A549 (cell line): ENCODE measurements at regions not wholly inside any gene's neighbourhood (a gene's known extent, or its start where the extent isn't known, plus 50 kb on each side); places are given as distances from the start of the nearest gene placed in this dataset.
"Not testable (repeated sequence)": the region's sequence is repeated elsewhere in the genome, so short reads cannot be mapped to it uniquely, and the experiment has no call there.

Source experiments
- ATAC-seq, 2 experiments: fragments of 200-7000 bp in 1 of 2; fragments of >200 bp in 1 of 2; cut with Nextera tagmentation in 1 of 2; cut with Tn5 transposase in 1 of 2; 3 replicates each; pipeline versions ENCODE4 v1.8.0 to v1.9.1; 2018 to 2020; ENCODE audit warnings: mild to moderate bottlenecking in 1 of 2, moderate library complexity in 1 of 2
- CTCF ChIA-PET: fragments of 300-600 bp; sonication (Branson Sonifier 250); formaldehyde crosslinking; extraction: SDS; loops from one replicate; lab custom pipeline; 2021; ENCODE audit warnings: antibody characterized with exemption, inconsistent platforms; lab: Yijun Ruan, JAX
- POLR2A ChIA-PET: fragments of 350-600 bp; formaldehyde crosslinking; extraction: SDS; loops from one replicate; lab custom pipeline; 2021; ENCODE audit warnings: antibody characterized with exemption, inconsistent platforms; lab: Yijun Ruan, JAX
- DNase-seq, 2 experiments: peaks; one replicate each; pipeline versions ENCODE4 v3.0.0 to v3.0.0-alpha.2; 2011 to 2016; ENCODE audit warnings: low read depth in 1 of 2, low spot score in 1 of 2
- FAIRE-seq: peaks from 2 replicates; lab custom pipeline; 2011; peaks lifted over from hg19 to GRCh38; lab: Jason Lieb, UNC
- H3K27ac ChIP-seq, 2 experiments: fragments of >200 bp; sonication (Bioruptor Twin); formaldehyde crosslinking; 3 replicates each; pipeline ENCODE4 v1.5.1; 2016 to 2017
- H3K4me1 ChIP-seq: fragments of >200 bp; sonication (Bioruptor Twin); formaldehyde crosslinking; 3 replicates; pipeline ENCODE4 v1.6.1; 2016
- H3K4me2 ChIP-seq: fragments of >200 bp; sonication (Bioruptor Twin); formaldehyde crosslinking; 3 replicates; pipeline ENCODE4 v1.6.1; 2016
- H3K4me3 ChIP-seq: fragments of >200 bp; sonication (Bioruptor Twin); formaldehyde crosslinking; 3 replicates; pipeline ENCODE4 v1.5.1; 2016
- H3K9me3 ChIP-seq: fragments of >200 bp; sonication (Bioruptor Twin); formaldehyde crosslinking; 3 replicates; pipeline ENCODE4 v1.6.1; 2016
- BCL3 ChIP-seq: fragments of >200 bp; sonication (Bioruptor Twin); formaldehyde crosslinking; IDR thresholded peaks from 3 replicates; pipeline ENCODE4 v1.6.1; 2016
- CBX8 ChIP-seq: fragments of 200-600 bp; sonication (generic); IDR thresholded peaks from 2 replicates; pipeline ENCODE4 v1.6.1; 2016
- ELK1 ChIP-seq: fragments of 150-350 bp; IDR thresholded peaks from 2 replicates; pipeline ENCODE4 v1.6.1; 2014; ENCODE audit warnings: low read depth, mild to moderate bottlenecking, low read length
- GATA3 ChIP-seq: IDR thresholded peaks from 2 replicates; pipeline ENCODE4 v1.6.1; 2012; ENCODE audit warnings: borderline replicate concordance
- HDAC2 ChIP-seq: fragments of 200-600 bp; sonication (generic); IDR thresholded peaks from 2 replicates; pipeline ENCODE4 v1.6.1; 2016
- HES2 ChIP-seq: fragments of >200 bp; sonication (Bioruptor Twin); formaldehyde crosslinking; IDR thresholded peaks from 2 replicates; pipeline ENCODE4 v1.6.1; 2016
- HEYL ChIP-seq: fragments of 250-450 bp; sonication (Bioruptor Pico); IDR thresholded peaks from 2 replicates; pipeline ENCODE4 v1.8.0; 2021; ENCODE audit warnings: mild to moderate bottlenecking, moderate library complexity
- HOXB13 ChIP-seq: fragments of 250-450 bp; sonication (Bioruptor Pico); IDR thresholded peaks from 2 replicates; pipeline ENCODE4 v1.5.0; 2020; ENCODE audit warnings: low read depth, mild to moderate bottlenecking, moderate library complexity
- HOXB5 ChIP-seq: fragments of 250-450 bp; sonication (Bioruptor Pico); IDR thresholded peaks from 2 replicates; pipeline ENCODE4 v1.5.0; 2020; ENCODE audit warnings: mild to moderate bottlenecking, moderate library complexity
- PBX3 ChIP-seq: IDR thresholded peaks from 2 replicates; pipeline ENCODE4 v1.6.1; 2012
- PHF8 ChIP-seq: fragments of 200-600 bp; sonication (generic); IDR thresholded peaks from 2 replicates; pipeline ENCODE4 v1.6.1; 2016; ENCODE audit warnings: low read depth, mild to moderate bottlenecking, antibody characterized with exemption, moderate library complexity, borderline replicate concordance
- POLR2A ChIP-seq: IDR thresholded peaks from 2 replicates; pipeline ENCODE4 v1.6.1; 2012; ENCODE audit warnings: mild to moderate bottlenecking, low read length
- RCOR1 ChIP-seq: fragments of 150-350 bp; IDR thresholded peaks from 2 replicates; pipeline ENCODE4 v1.6.1; 2014; ENCODE audit warnings: antibody characterized with exemption, low read length, low read depth
- REST ChIP-seq: fragments of 200-600 bp; sonication (generic); IDR thresholded peaks from 2 replicates; pipeline ENCODE4 v1.6.1; 2016; ENCODE audit warnings: antibody characterized with exemption, mild to moderate bottlenecking, moderate library complexity
- SMC3 ChIP-seq: fragments of >200 bp; sonication (Bioruptor Twin); formaldehyde crosslinking; IDR thresholded peaks from 3 replicates; pipeline ENCODE4 v1.6.1; 2018; ENCODE audit warnings: inconsistent platforms
- ZC3H11A ChIP-seq: fragments of 450-650 bp; IDR thresholded peaks from 2 replicates; pipeline ENCODE4 v1.6.1; 2014; ENCODE audit warnings: antibody characterized with exemption, mild to moderate bottlenecking
- ZSCAN20 ChIP-seq: fragments of 250-450 bp; sonication (Bioruptor Pico); IDR thresholded peaks from 2 replicates; pipeline ENCODE4 v1.8.0; 2022; ENCODE audit warnings: mild to moderate bottlenecking, moderate library complexity
- WGBS: methylation state at CpG from one replicate; pipeline ENCODE4 v1.1.6; 2017; ENCODE audit errors: missing lambda C conversion rate; 5-methylcytosine and 5-hydroxymethylcytosine counted together

- H3K4me2 ChIP-seq, H3K9me3 ChIP-seq, H3K4me3 ChIP-seq, H3K4me1 ChIP-seq, DNase-seq, POLR2A ChIA-PET, ATAC-seq, H3K27ac ChIP-seq, FAIRE-seq: not testable (repeated sequence)
- CTCF ChIA-PET, result interaction anchor here (1.0 to 1.8 kb wide), 4 partner anchors 8 to 37 kb away, joined by 3 to 7 read pairs (median 5); partner anchors contain the start of gene KALRN
- WGBS, result 74% methylated on average over 2 of the region's 2 CpGs
These were observed 77.8 kb upstream of the ROPN1 start for GRCh38 chr3:124069706-124070105.

GRCh38 chr3:124075090-124075489, 83.2 kb upstream of the ROPN1 start:
- H3K4me1 ChIP-seq, FAIRE-seq, ATAC-seq, H3K9me3 ChIP-seq, H3K27ac ChIP-seq, DNase-seq, POLR2A ChIA-PET, H3K4me2 ChIP-seq, H3K4me3 ChIP-seq: not testable (repeated sequence)
- CTCF ChIA-PET, result interaction anchor here (1.4 to 2.4 kb wide), 3 partner anchors 10 to 59 kb away, joined by 3 to 8 read pairs (median 7); no protein-coding TSS in a partner anchor
- 9% methylated on average over 3 of the region's 3 CpGs for WGBS

GRCh38 chr3:124075753-124076152, 83.8 kb upstream of the ROPN1 start:
- FAIRE-seq, result no peak
- DNase-seq, result no peak
- Histone ChIP-seq H3K4me2 (no peak overlapping the region), H3K9me3 (no peaks in the 10 kb centered on the region), H3K4me3 (no peak overlapping the region), H3K4me1 (no peaks in the 10 kb centered on the region), H3K27ac (no peak overlapping the region)
- CTCF ChIA-PET, result interaction anchor here (0.8 to 2.4 kb wide), 3 partner anchors 9 to 63 kb away, joined by 3 to 13 read pairs (median 8); no protein-coding TSS in a partner anchor
- ATAC-seq, result no peak
- TF ChIP-seq SMC3 (no peak), RCOR1 (no peak), ZC3H11A (no peak), GATA3 (no peak), HEYL (CRISPR knock-in tag) (no peak), PHF8 (no peak), PBX3 (no peak), ELK1 (no peak), POLR2A (no peak), HOXB5 (no peak), BCL3 (no peak), HDAC2 (no peak), REST (no peak), HOXB13 (CRISPR knock-in tag) (no peak), HES2 (no peak), ZSCAN20 (no peak), CBX8 (no peak)
- WGBS, result 50% methylated on average over 9 of the region's 9 CpGs
- POLR2A ChIA-PET, result no interaction called here
